ENCODE measurements at regions not wholly inside any gene's neighbourhood (a gene's known extent, or its start where the extent isn't known, plus 50 kb on each side); places are given as distances from the start of the nearest gene placed in this dataset.

GRCh38 chr20:11255860-11256259 is 582.1 kb upstream of the JAG1 start:
- no peak for DNase-seq (ENCODE audit: low read depth)
- no peak for TF ChIP-seq CTCF (IDR thresholded peaks at IDR 0.05; ENCODE audit: control insufficient read depth, insufficient read depth, low read depth, low read length, missing control alignments)
- H3K4me3 ChIP-seq (ENCODE audit: control insufficient read depth, low read depth, low read length) = no peak overlapping the region

- no peak for TF ChIP-seq CTCF (IDR thresholded peaks at IDR 0.05; ENCODE audit: control insufficient read depth, insufficient read depth, low read depth, low read length, missing control alignments)
- DNase-seq (ENCODE audit: low read depth) = no peak
- no peak overlapping the region for H3K4me3 ChIP-seq (ENCODE audit: control insufficient read depth, low read depth, low read length)
Observed at GRCh38 chr20:11260611-11261010, 586.8 kb upstream of the JAG1 start.

- no peak for TF ChIP-seq CTCF (IDR thresholded peaks at IDR 0.05; ENCODE audit: control insufficient read depth, insufficient read depth, low read depth, low read length, missing control alignments)
- peak; percentile 60 for DNase-seq (ENCODE audit: low read depth)
Observed at GRCh38 chr20:11261533-11262000, 587.8 kb upstream of the JAG1 start.

GRCh38 chr20:11266571-11266970 is 592.8 kb upstream of the JAG1 start:
- DNase-seq (ENCODE audit: low read depth) = no peak

More at GRCh38 chr20:11261533-11262000, 587.8 kb upstream of the JAG1 start:
- no peak overlapping the region for H3K4me3 ChIP-seq (ENCODE audit: control insufficient read depth, low read depth, low read length)

GRCh38 chr20:11267131-11267761 is 593.4 kb upstream of the JAG1 start:
- DNase-seq (ENCODE audit: low read depth) = peak; percentile 84
- TF ChIP-seq CTCF (IDR thresholded peaks at IDR 0.05; ENCODE audit: control insufficient read depth, insufficient read depth, low read depth, low read length, missing control alignments) = peak; percentile 14
- H3K4me3 ChIP-seq (ENCODE audit: control insufficient read depth, low read depth, low read length) = no peak overlapping the region

More at GRCh38 chr20:11266571-11266970, 592.8 kb upstream of the JAG1 start:
- TF ChIP-seq CTCF (IDR thresholded peaks at IDR 0.05; ENCODE audit: control insufficient read depth, insufficient read depth, low read depth, low read length, missing control alignments) = no peak
- no peak overlapping the region for H3K4me3 ChIP-seq (ENCODE audit: control insufficient read depth, low read depth, low read length)

- DNase-seq (ENCODE audit: low read depth) = no peak
- no peak overlapping the region for H3K4me3 ChIP-seq (ENCODE audit: control insufficient read depth, low read depth, low read length)
- TF ChIP-seq CTCF (IDR thresholded peaks at IDR 0.05; ENCODE audit: control insufficient read depth, insufficient read depth, low read depth, low read length, missing control alignments) = no peak
Observed at GRCh38 chr20:11267762-11268335, 594.0 kb upstream of the JAG1 start.

Measured in AG09309 (cell line).